Liver (tissue), 8 donors: ENCODE measurements at regions not wholly inside any gene's neighbourhood (a gene's known extent, or its start where the extent isn't known, plus 50 kb on each side); places are given as distances from the start of the nearest gene placed in this dataset.

Experiments
- DNase-seq: peaks from one replicate; pipeline ENCODE4 v3.0.0-alpha.2; 2017; ENCODE audit warnings: low spot score
- H3K27ac ChIP-seq, 2 donors: one replicate each; pipeline ENCODE4 v1.7.0; 2013; ENCODE audit warnings: inconsistent platforms in 2 of 2, low read length in 2 of 2, control low read depth in 1 of 2, low read depth in 1 of 2, mild to moderate bottlenecking in 1 of 2
- H3K27me3 ChIP-seq, 4 donors: one replicate each; pipeline versions ENCODE4 v1.6.1 to v1.7.0; 2013; ENCODE audit warnings: low read length in 3 of 4, inconsistent platforms in 1 of 4, mild to moderate bottlenecking in 1 of 4, moderate library complexity in 1 of 4; ENCODE audit not compliant: control insufficient read depth in 4 of 4, insufficient read depth in 4 of 4
- H3K36me3 ChIP-seq, 4 donors: one replicate each; pipeline versions ENCODE4 v1.6.1 to v1.7.0; 2013; ENCODE audit warnings: low read length in 3 of 4, mild to moderate bottlenecking in 3 of 4, low read depth in 1 of 4, moderate library complexity in 1 of 4; ENCODE audit not compliant: control insufficient read depth in 4 of 4, insufficient read depth in 3 of 4
- H3K4me1 ChIP-seq, 4 donors: one replicate each; pipeline versions ENCODE4 v1.6.1 to v1.7.0; 2013; ENCODE audit warnings: low read length in 3 of 4, mild to moderate bottlenecking in 3 of 4, moderate library complexity in 1 of 4; ENCODE audit not compliant: control insufficient read depth in 4 of 4, insufficient read depth in 4 of 4
- H3K4me3 ChIP-seq, 3 donors: one replicate each; pipeline versions ENCODE4 v1.6.1 to v1.7.0; 2013; ENCODE audit warnings: low read length in 3 of 3, control low read depth in 1 of 3, low read depth in 1 of 3, mild to moderate bottlenecking in 1 of 3
- H3K9ac ChIP-seq, 2 donors: one replicate each; pipeline ENCODE4 v1.7.0; 2013; ENCODE audit warnings: low read length in 2 of 2, mild to moderate bottlenecking in 2 of 2, moderate library complexity in 2 of 2, control low read depth in 1 of 2, low read depth in 1 of 2
- H3K9me3 ChIP-seq, 4 donors: one replicate each; pipeline versions ENCODE4 v1.6.1 to v1.7.0; 2013; ENCODE audit warnings: low read length in 3 of 4; ENCODE audit not compliant: control insufficient read depth in 4 of 4
- EGR1 ChIP-seq, 2 donors: IDR thresholded peaks; 2 replicates each; pipeline ENCODE4 v1.6.1; 2016 to 2018; ENCODE audit warnings: antibody characterized with exemption in 2 of 2, low read depth in 2 of 2
- FOXA1 ChIP-seq: IDR thresholded peaks from 2 replicates; pipeline ENCODE4 v1.6.1; 2016; ENCODE audit warnings: antibody characterized with exemption
- FOXA2 ChIP-seq: IDR thresholded peaks from 2 replicates; pipeline ENCODE4 v1.6.1; 2016; ENCODE audit warnings: antibody characterized with exemption
- GABPA ChIP-seq, 2 donors: IDR thresholded peaks in 1 of 2; conservative IDR thresholded peaks in 1 of 2; 2 replicates each; pipeline ENCODE4 v1.6.1; 2016; ENCODE audit warnings: antibody characterized with exemption in 2 of 2, mild to moderate bottlenecking in 1 of 2, moderate library complexity in 1 of 2
- HNF4A ChIP-seq, 2 donors: conservative IDR thresholded peaks; 2 replicates each; pipeline ENCODE4 v1.6.1; 2016; ENCODE audit warnings: antibody characterized with exemption in 2 of 2, mild to moderate bottlenecking in 2 of 2
- HNF4G ChIP-seq: IDR thresholded peaks from 2 replicates; pipeline ENCODE4 v1.6.1; 2016; ENCODE audit warnings: antibody characterized with exemption
- JUND ChIP-seq, 2 donors: IDR thresholded peaks; 2 replicates each; pipeline ENCODE4 v1.6.1; 2016; ENCODE audit warnings: antibody characterized with exemption in 2 of 2
- NR2F2 ChIP-seq: IDR thresholded peaks from 2 replicates; pipeline ENCODE4 v1.6.1; 2016; ENCODE audit warnings: antibody characterized with exemption
- RAD21 ChIP-seq, 2 donors: IDR thresholded peaks; 2 replicates each; pipeline ENCODE4 v1.6.1; 2016; ENCODE audit warnings: antibody characterized with exemption in 2 of 2, mild to moderate bottlenecking in 2 of 2
- RXRA ChIP-seq, 2 donors: IDR thresholded peaks; 2 replicates each; pipeline ENCODE4 v1.6.1; 2017 to 2018; ENCODE audit warnings: antibody characterized with exemption in 2 of 2, mild to moderate bottlenecking in 1 of 2
- SP1 ChIP-seq: IDR thresholded peaks from 2 replicates; pipeline ENCODE4 v1.6.1; 2018; ENCODE audit warnings: antibody characterized with exemption, mild to moderate bottlenecking
- TAF1 ChIP-seq: conservative IDR thresholded peaks from 2 replicates; pipeline ENCODE4 v1.6.1; 2016; ENCODE audit warnings: antibody characterized with exemption, mild to moderate bottlenecking
- YY1 ChIP-seq: IDR thresholded peaks from 2 replicates; pipeline ENCODE4 v1.6.1; 2016; ENCODE audit warnings: antibody characterized with exemption, mild to moderate bottlenecking
- WGBS: extraction: QIAGEN DNeasy Blood & Tissue Kit; methylation state at CpG from one replicate; pipeline ENCODE4 v1.1.7; 2013; 5-methylcytosine and 5-hydroxymethylcytosine counted together
- TF ChIP-seq, protein P1 (sequence below): fragments of 150-350 bp; IDR thresholded peaks from 2 replicates; pipeline ENCODE4 v1.5.1; 2017; ENCODE audit warnings: improper control_type of control experiment, low read depth, low read length; ENCODE audit not compliant: missing input control
- TF ChIP-seq, protein P2 (sequence below): IDR thresholded peaks from 2 replicates; pipeline ENCODE4 v1.6.1; 2016; ENCODE audit warnings: antibody characterized with exemption
- TF ChIP-seq, protein P3 (sequence below): IDR thresholded peaks from 2 replicates; pipeline ENCODE4 v1.6.1; 2016; ENCODE audit warnings: antibody characterized with exemption, mild to moderate bottlenecking
- TF ChIP-seq, protein P4 (sequence below): IDR thresholded peaks from 2 replicates; pipeline ENCODE4 v1.6.1; 2016; ENCODE audit warnings: antibody characterized with exemption
- TF ChIP-seq, protein P5 (sequence below): IDR thresholded peaks from 2 replicates; pipeline ENCODE4 v1.6.1; 2016; ENCODE audit warnings: antibody characterized with exemption
- donor health status: healthy.
- donor health status: healthy.
- donor health status: healthy.
- donor health status: healthy.
- donor health status: healthy.

DNA sequence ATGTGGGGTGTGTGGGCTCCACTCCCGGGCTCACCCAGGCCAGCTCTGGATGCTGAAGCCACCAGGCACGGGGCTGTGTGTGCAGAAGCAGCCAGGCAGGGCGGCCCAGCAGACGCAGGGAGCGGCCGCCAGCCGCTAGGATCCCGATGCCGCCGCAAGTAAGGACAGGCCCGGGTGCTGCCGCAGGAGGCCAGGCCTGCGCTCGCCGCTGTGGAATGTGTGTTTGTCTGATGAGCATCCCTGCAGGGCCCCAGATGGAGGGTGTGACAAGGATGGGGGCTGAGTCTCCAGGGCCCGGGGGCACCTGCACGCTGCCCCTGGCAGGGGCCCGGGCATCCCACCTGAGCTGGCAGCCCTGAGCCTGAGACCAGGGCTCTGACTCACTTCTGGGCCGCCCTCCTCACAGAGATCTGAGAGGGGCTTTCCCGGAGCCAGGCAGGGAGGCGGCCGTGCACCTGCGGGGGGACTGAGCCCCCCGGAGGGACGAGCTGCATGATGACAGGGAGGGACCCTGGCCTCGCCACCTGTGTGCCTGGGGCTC is 101.5 kb downstream of the FOXL3 start:
- 93% methylated on average over 26 of the region's 26 CpGs for WGBS
- Histone ChIP-seq H3K9me3 (peaks cover 2 to 4% (median 3%) of the 10 kb centered on the region in 4 donors), H3K27ac (no peak overlapping the region), H3K4me3 (no peak overlapping the region), H3K27me3 (no peaks in the 10 kb centered on the region), H3K36me3 (no peaks in the 10 kb centered on the region), H3K4me1 (no peaks in the 10 kb centered on the region), H3K9ac (no peak overlapping the region)
- DNase-seq = no peak
- TF ChIP-seq, protein P1, sequence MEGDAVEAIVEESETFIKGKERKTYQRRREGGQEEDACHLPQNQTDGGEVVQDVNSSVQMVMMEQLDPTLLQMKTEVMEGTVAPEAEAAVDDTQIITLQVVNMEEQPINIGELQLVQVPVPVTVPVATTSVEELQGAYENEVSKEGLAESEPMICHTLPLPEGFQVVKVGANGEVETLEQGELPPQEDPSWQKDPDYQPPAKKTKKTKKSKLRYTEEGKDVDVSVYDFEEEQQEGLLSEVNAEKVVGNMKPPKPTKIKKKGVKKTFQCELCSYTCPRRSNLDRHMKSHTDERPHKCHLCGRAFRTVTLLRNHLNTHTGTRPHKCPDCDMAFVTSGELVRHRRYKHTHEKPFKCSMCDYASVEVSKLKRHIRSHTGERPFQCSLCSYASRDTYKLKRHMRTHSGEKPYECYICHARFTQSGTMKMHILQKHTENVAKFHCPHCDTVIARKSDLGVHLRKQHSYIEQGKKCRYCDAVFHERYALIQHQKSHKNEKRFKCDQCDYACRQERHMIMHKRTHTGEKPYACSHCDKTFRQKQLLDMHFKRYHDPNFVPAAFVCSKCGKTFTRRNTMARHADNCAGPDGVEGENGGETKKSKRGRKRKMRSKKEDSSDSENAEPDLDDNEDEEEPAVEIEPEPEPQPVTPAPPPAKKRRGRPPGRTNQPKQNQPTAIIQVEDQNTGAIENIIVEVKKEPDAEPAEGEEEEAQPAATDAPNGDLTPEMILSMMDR = no peak
- TF ChIP-seq JUND (IDR thresholded peaks at IDR 0.05) (no peak), FOXA2 (no peak), SP1 (no peak), RAD21 (IDR thresholded peaks at IDR 0.05) (no peak), HNF4G (no peak), HNF4A (conservative IDR thresholded peaks at IDR 0.05) (no peak), FOXA1 (no peak), YY1 (no peak), NR2F2 (no peak)
- TF ChIP-seq, protein P2, sequence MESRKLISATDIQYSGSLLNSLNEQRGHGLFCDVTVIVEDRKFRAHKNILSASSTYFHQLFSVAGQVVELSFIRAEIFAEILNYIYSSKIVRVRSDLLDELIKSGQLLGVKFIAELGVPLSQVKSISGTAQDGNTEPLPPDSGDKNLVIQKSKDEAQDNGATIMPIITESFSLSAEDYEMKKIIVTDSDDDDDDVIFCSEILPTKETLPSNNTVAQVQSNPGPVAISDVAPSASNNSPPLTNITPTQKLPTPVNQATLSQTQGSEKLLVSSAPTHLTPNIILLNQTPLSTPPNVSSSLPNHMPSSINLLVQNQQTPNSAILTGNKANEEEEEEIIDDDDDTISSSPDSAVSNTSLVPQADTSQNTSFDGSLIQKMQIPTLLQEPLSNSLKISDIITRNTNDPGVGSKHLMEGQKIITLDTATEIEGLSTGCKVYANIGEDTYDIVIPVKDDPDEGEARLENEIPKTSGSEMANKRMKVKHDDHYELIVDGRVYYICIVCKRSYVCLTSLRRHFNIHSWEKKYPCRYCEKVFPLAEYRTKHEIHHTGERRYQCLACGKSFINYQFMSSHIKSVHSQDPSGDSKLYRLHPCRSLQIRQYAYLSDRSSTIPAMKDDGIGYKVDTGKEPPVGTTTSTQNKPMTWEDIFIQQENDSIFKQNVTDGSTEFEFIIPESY = no peak

DNA sequence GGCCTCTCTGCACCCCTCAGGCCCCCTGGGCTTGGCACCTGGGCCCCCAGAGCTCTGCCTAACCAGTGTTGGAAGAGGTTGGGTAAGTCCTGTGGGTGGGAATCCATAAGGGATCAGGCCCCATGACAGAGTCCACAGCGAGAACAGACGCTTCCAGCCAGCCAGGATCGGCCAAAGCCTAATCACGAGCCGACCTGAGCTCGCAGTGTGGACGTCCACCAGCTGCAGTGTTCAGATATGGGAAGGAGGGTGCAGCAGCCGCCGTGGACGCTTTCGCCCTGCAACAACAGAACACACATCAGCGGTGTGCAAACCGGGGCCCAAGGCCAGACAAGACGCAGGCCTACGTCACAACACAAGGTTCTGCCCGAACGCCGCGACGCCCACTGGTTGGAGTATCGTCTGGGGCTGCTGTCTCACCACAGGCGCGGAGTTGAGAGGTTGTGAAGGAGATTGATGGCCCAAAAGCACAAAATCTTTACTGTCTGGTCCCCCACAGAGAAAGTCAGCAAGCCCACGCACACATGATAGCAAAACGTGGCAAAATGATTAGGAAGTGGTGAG is 102.1 kb downstream of the FOXL3 start:
- DNase-seq = no peak
- Histone ChIP-seq H3K4me3 (no peak overlapping the region), H3K27me3 (no peaks in the 10 kb centered on the region), H3K27ac (no peak overlapping the region), H3K4me1 (no peaks in the 10 kb centered on the region), H3K9me3 (peaks cover 3 to 7% (median 5%) of the 10 kb centered on the region in 4 donors), H3K36me3 (no peaks in the 10 kb centered on the region), H3K9ac (no peak overlapping the region)
- TF ChIP-seq FOXA2 (no peak), HNF4G (no peak), NR2F2 (no peak), RAD21 (IDR thresholded peaks at IDR 0.05) (no peak), FOXA1 (no peak), SP1 (no peak), JUND (IDR thresholded peaks at IDR 0.05) (no peak), GABPA (IDR thresholded peaks at IDR 0.05 in 1 of 2, conservative IDR thresholded peaks at IDR 0.05 in 1 of 2) (no peak), HNF4A (conservative IDR thresholded peaks at IDR 0.05) (no peak), EGR1 (IDR thresholded peaks at IDR 0.05; ENCODE audit: low read depth in 2 of 2) (no peak), TAF1 (no peak), RXRA (IDR thresholded peaks at IDR 0.05) (no peak)
- TF ChIP-seq, protein P3, sequence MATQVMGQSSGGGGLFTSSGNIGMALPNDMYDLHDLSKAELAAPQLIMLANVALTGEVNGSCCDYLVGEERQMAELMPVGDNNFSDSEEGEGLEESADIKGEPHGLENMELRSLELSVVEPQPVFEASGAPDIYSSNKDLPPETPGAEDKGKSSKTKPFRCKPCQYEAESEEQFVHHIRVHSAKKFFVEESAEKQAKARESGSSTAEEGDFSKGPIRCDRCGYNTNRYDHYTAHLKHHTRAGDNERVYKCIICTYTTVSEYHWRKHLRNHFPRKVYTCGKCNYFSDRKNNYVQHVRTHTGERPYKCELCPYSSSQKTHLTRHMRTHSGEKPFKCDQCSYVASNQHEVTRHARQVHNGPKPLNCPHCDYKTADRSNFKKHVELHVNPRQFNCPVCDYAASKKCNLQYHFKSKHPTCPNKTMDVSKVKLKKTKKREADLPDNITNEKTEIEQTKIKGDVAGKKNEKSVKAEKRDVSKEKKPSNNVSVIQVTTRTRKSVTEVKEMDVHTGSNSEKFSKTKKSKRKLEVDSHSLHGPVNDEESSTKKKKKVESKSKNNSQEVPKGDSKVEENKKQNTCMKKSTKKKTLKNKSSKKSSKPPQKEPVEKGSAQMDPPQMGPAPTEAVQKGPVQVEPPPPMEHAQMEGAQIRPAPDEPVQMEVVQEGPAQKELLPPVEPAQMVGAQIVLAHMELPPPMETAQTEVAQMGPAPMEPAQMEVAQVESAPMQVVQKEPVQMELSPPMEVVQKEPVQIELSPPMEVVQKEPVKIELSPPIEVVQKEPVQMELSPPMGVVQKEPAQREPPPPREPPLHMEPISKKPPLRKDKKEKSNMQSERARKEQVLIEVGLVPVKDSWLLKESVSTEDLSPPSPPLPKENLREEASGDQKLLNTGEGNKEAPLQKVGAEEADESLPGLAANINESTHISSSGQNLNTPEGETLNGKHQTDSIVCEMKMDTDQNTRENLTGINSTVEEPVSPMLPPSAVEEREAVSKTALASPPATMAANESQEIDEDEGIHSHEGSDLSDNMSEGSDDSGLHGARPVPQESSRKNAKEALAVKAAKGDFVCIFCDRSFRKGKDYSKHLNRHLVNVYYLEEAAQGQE = no peak
- TF ChIP-seq, protein P4, sequence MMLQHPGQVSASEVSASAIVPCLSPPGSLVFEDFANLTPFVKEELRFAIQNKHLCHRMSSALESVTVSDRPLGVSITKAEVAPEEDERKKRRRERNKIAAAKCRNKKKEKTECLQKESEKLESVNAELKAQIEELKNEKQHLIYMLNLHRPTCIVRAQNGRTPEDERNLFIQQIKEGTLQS = no peak
- TF ChIP-seq, protein P2 = no peak
- TF ChIP-seq, protein P5, sequence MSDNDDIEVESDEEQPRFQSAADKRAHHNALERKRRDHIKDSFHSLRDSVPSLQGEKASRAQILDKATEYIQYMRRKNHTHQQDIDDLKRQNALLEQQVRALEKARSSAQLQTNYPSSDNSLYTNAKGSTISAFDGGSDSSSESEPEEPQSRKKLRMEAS = no peak
- TF ChIP-seq, protein P1 = no peak
- 96% methylated on average over 25 of the region's 25 CpGs for WGBS
